ENCODE measurements at regions not wholly inside any gene's neighbourhood (a gene's known extent, or its start where the extent isn't known, plus 50 kb on each side); places are given as distances from the start of the nearest gene placed in this dataset.
"Not testable (repeated sequence)": the region's sequence is repeated elsewhere in the genome, so short reads cannot be mapped to it uniquely, and the experiment has no call there.

GRCh38 chr3:6739288-6739687 lies 121.6 kb upstream of the GRM7 start:
- DNase-seq: no peak

- DNase-seq: no peak
Observed at GRCh38 chr3:6743067-6743720, 117.7 kb upstream of the GRM7 start.

- DNase-seq: no peak
Observed at GRCh38 chr3:6746443-6746842, 114.5 kb upstream of the GRM7 start.

- DNase-seq: no peak
Observed at GRCh38 chr3:6747017-6747416, 113.9 kb upstream of the GRM7 start.

GRCh38 chr3:6750782-6751181 lies 110.1 kb upstream of the GRM7 start:
- no peak for DNase-seq

GRCh38 chr3:6753536-6753935 lies 107.4 kb upstream of the GRM7 start:
- DNase-seq: no peak

GRCh38 chr3:6769532-6770396 lies 91.2 kb upstream of the GRM7 start:
- not testable (repeated sequence) for DNase-seq

- DNase-seq: no peak
Observed at GRCh38 chr3:6770397-6770690, 90.6 kb upstream of the GRM7 start.

GRCh38 chr3:6771171-6771570 lies 89.7 kb upstream of the GRM7 start:
- DNase-seq: no peak

GRCh38 chr3:6779140-6779539 lies 81.8 kb upstream of the GRM7 start:
- no peak for DNase-seq

GRCh38 chr3:6781092-6781491 lies 79.8 kb upstream of the GRM7 start:
- no peak for DNase-seq

GRCh38 chr3:6785726-6786125 lies 75.2 kb upstream of the GRM7 start:
- no peak for DNase-seq

- no peak for DNase-seq
Observed at GRCh38 chr3:6791161-6791560, 69.8 kb upstream of the GRM7 start.

GRCh38 chr3:6799264-6799915 lies 61.5 kb upstream of the GRM7 start:
- DNase-seq: no peak

GRCh38 chr3:6803619-6804018 lies 57.3 kb upstream of the GRM7 start:
- DNase-seq: no peak

GRCh38 chr3:6805236-6805635 lies 55.7 kb upstream of the GRM7 start:
- no peak for DNase-seq

GRCh38 chr3:6806991-6807390 lies 53.9 kb upstream of the GRM7 start:
- DNase-seq: no peak

- DNase-seq: no peak
Observed at GRCh38 chr3:6807967-6808588, 52.8 kb upstream of the GRM7 start.

GRCh38 chr3:6809349-6809748 lies 51.6 kb upstream of the GRM7 start:
- DNase-seq: no peak
